SK-N-SH (cell line): ENCODE measurements at regions not wholly inside any gene's neighbourhood (a gene's known extent, or its start where the extent isn't known, plus 50 kb on each side); places are given as distances from the start of the nearest gene placed in this dataset.

ENCODE experiments used
- CTCF ChIA-PET: fragments of 300-600, 350-600 bp; formaldehyde crosslinking; extraction: SDS; loops from one replicate; lab custom pipeline; 2021; lab: Yijun Ruan, JAX
- POLR2A ChIA-PET: fragments of 350-600 bp; sonication (Branson Sonifier 250); formaldehyde crosslinking; extraction: SDS; loops from one replicate; lab custom pipeline; 2020; ENCODE audit warnings: antibody characterized with exemption, inconsistent platforms; lab: Yijun Ruan, JAX
- DNase-seq: peaks from one replicate; pipeline ENCODE4 v3.0.0; 2012
- H2AFZ ChIP-seq: fragments of 200-600 bp; sonication (generic); 2 replicates; pipeline ENCODE4 v1.8.1; 2016; ENCODE audit warnings: antibody characterized with exemption, mild to moderate bottlenecking, low read depth
- H3F3A ChIP-seq: fragments of 200-600 bp; sonication (generic); replicated peaks from 2 replicates; pipeline ENCODE3; 2016; ENCODE audit warnings: antibody characterized with exemption, mild to moderate bottlenecking; ENCODE audit not compliant: insufficient read depth
- H3K27ac ChIP-seq, 2 experiments: fragments of 200-500 bp in 1 of 2; fragments of 200-600 bp in 1 of 2; sonication (Bioruptor generic) in 1 of 2; sonication (generic), shearing (Covaris generic) in 1 of 2; 2 replicates each; pipeline versions ENCODE4 v1.5.1 to v1.6.1; 2014 to 2016; ENCODE audit warnings: low read depth in 2 of 2, inconsistent platforms in 1 of 2, low read length in 1 of 2, mild to moderate bottlenecking in 1 of 2, mixed read lengths in 1 of 2
- H3K27me3 ChIP-seq: fragments of 200-600 bp; sonication (generic), shearing (Covaris generic); 2 replicates; pipeline ENCODE4 v1.6.1; 2016; ENCODE audit warnings: mixed run types; ENCODE audit not compliant: insufficient read depth
- H3K36me3 ChIP-seq, 2 experiments: fragments of 200-500 bp in 1 of 2; fragments of 200-600 bp in 1 of 2; sonication (Bioruptor generic) in 1 of 2; sonication (generic) in 1 of 2; replicated peaks in 1 of 2; 2 replicates each; pipeline versions ENCODE3 to v1.5.1; 2014 to 2016; ENCODE audit warnings: low read length in 1 of 2, mild to moderate bottlenecking in 1 of 2; ENCODE audit not compliant: insufficient read depth in 2 of 2, control insufficient read depth in 1 of 2
- H3K4me1 ChIP-seq, 2 experiments: fragments of 200-500 bp in 1 of 2; fragments of 200-600 bp in 1 of 2; sonication (Bioruptor generic) in 1 of 2; sonication (generic), shearing (Covaris generic) in 1 of 2; 2 replicates each; pipeline versions ENCODE4 v1.5.1 to v1.6.1; 2014 to 2016; ENCODE audit warnings: low read depth in 1 of 2, low read length in 1 of 2, mixed run types in 1 of 2; ENCODE audit not compliant: insufficient read depth in 2 of 2, control insufficient read depth in 1 of 2
- H3K4me2 ChIP-seq: fragments of 200-600 bp; sonication (generic), shearing (Covaris generic); 2 replicates; pipeline ENCODE4 v1.6.1; 2017; ENCODE audit warnings: mixed run types
- H3K4me3 ChIP-seq, 2 experiments: fragments of 200-500 bp in 1 of 2; fragments of 200-600 bp in 1 of 2; sonication (Bioruptor generic) in 1 of 2; sonication (generic), shearing (Covaris generic) in 1 of 2; 2 replicates each; pipeline versions ENCODE4 v1.5.1 to v1.8.1; 2014 to 2016; ENCODE audit warnings: low read depth in 2 of 2, inconsistent platforms in 1 of 2, low read length in 1 of 2, mild to moderate bottlenecking in 1 of 2, mixed read lengths in 1 of 2, moderate library complexity in 1 of 2
- H3K79me2 ChIP-seq: fragments of 200-600 bp; sonication (generic); 2 replicates; pipeline ENCODE4 v1.8.1; 2017; ENCODE audit warnings: mild to moderate bottlenecking; ENCODE audit not compliant: insufficient read depth
- H3K9ac ChIP-seq: fragments of 200-600 bp; sonication (generic); 2 replicates; pipeline ENCODE4 v1.6.1; 2017; ENCODE audit warnings: mixed run types
- H3K9me2 ChIP-seq: fragments of 200-600 bp; sonication (generic); 2 replicates; pipeline ENCODE4 v1.6.1; 2017; ENCODE audit warnings: mixed run types
- H3K9me3 ChIP-seq: fragments of 200-600 bp; sonication (generic); 2 replicates; pipeline ENCODE4 v1.6.1; 2017; ENCODE audit warnings: mixed run types, mild to moderate bottlenecking, moderate library complexity
- H4K20me1 ChIP-seq: fragments of 200-600 bp; sonication (generic); 2 replicates; pipeline ENCODE4 v1.6.1; 2017; ENCODE audit warnings: mild to moderate bottlenecking, mixed run types; ENCODE audit not compliant: insufficient read depth
- CTCF ChIP-seq: fragments of 200-600 bp; sonication (generic); IDR thresholded peaks from 2 replicates; pipeline ENCODE4 v1.6.1; 2017; ENCODE audit warnings: antibody characterized with exemption, mild to moderate bottlenecking, moderate library complexity
- EP300 ChIP-seq, 2 experiments: IDR thresholded peaks; 2 replicates each; pipeline versions ENCODE4 v1.4.0 to v1.6.1; 2012; ENCODE audit warnings: borderline replicate concordance in 1 of 2, low read depth in 1 of 2, low read length in 1 of 2
- EZH2phosphoT487 ChIP-seq: fragments of 200-600 bp; sonication (generic); IDR thresholded peaks from 2 replicates; pipeline ENCODE4 v1.6.1; 2017; ENCODE audit warnings: low read depth, mixed run types, mild to moderate bottlenecking, antibody characterized with exemption, moderate library complexity, borderline replicate concordance
- FOXJ3 ChIP-seq: sonication (generic); formaldehyde crosslinking; IDR thresholded peaks from 2 replicates; pipeline ENCODE4 v1.5.1; 2020; ENCODE audit warnings: mild to moderate bottlenecking, missing genetic modification reagents
- GABPA ChIP-seq: IDR thresholded peaks from 2 replicates; pipeline ENCODE4 v1.4.0; 2012; ENCODE audit warnings: low read depth, mild to moderate bottlenecking
- JUND ChIP-seq: IDR thresholded peaks from 2 replicates; pipeline ENCODE4 v1.4.0; 2012
- MXI1 ChIP-seq: IDR thresholded peaks from 2 replicates; pipeline ENCODE4 v1.6.1; 2012; ENCODE audit warnings: mild to moderate bottlenecking, low read depth, low read length, improper control_type of control experiment
- NFIC ChIP-seq: IDR thresholded peaks from 2 replicates; pipeline ENCODE4 v1.4.0; 2012; ENCODE audit warnings: borderline replicate concordance
- POLR2AphosphoS5 ChIP-seq: IDR thresholded peaks from 2 replicates; pipeline ENCODE4 v1.6.1; 2012; ENCODE audit warnings: low read depth, low read length
- RXRA ChIP-seq: IDR thresholded peaks from 2 replicates; pipeline ENCODE4 v1.4.0; 2012; ENCODE audit warnings: low read depth, mild to moderate bottlenecking, borderline replicate concordance
- SIN3A ChIP-seq: IDR thresholded peaks from 2 replicates; pipeline ENCODE4 v1.6.1; 2012; ENCODE audit warnings: low read depth, mild to moderate bottlenecking, low read length, moderate library complexity, borderline replicate concordance
- USF1 ChIP-seq: IDR thresholded peaks from 2 replicates; pipeline ENCODE4 v1.4.0; 2012; ENCODE audit warnings: low read depth, borderline replicate concordance
- USF2 ChIP-seq: fragments of 150-350 bp; IDR thresholded peaks from 2 replicates; pipeline ENCODE4 v1.6.1; 2017; ENCODE audit warnings: antibody characterized with exemption, low read length, low read depth, borderline replicate concordance
- WGBS: methylation state at CpG from one replicate; pipeline ENCODE4 v1.1.6; 2017; ENCODE audit warnings: low lambda C conversion rate; 5-methylcytosine and 5-hydroxymethylcytosine counted together

GRCh38 chr1:99570486-99571089, 75.3 kb upstream of the PALMD start:
- H3K79me2 ChIP-seq = no peaks in the 10 kb centered on the region
- H3K9me3 ChIP-seq = no peaks in the 10 kb centered on the region
- no peak overlapping the region for H3K4me3 ChIP-seq
- H3K27ac ChIP-seq = no peak overlapping the region
- no peak for TF ChIP-seq FOXJ3
- H3K9me2 ChIP-seq = no peaks in the 10 kb centered on the region
- H4K20me1 ChIP-seq = no peaks in the 10 kb centered on the region
- WGBS = 82% methylated on average over 6 of the region's 6 CpGs
- ChIA-PET POLR2A (no interaction called here), CTCF (no interaction called here)
- H2AFZ ChIP-seq = no peak overlapping the region
- no peaks in the 10 kb centered on the region; a peak in 1 of 4 replicates for H3K4me1 ChIP-seq
- no peak overlapping the region for H3K9ac ChIP-seq
- no peaks in the 10 kb centered on the region for H3K36me3 ChIP-seq
- no peak overlapping the region for H3K4me2 ChIP-seq
- DNase-seq = no peak
- H3K27me3 ChIP-seq = no peaks in the 10 kb centered on the region
- H3F3A ChIP-seq = peaks cover 3% of the 10 kb centered on the region

GRCh38 chr1:99571092-99571734, 74.7 kb upstream of the PALMD start:
- Histone ChIP-seq H3K9ac (no peak overlapping the region), H3K27ac (no peak overlapping the region)
- POLR2A ChIA-PET = no interaction called here

GRCh38 chr1:99573431-99574217, 72.3 kb upstream of the PALMD start:
- H3K4me1 ChIP-seq = peaks cover 0 to 3% of the 10 kb centered on the region in 2 experiments; a peak in 1 of 4 replicates
- no peaks in the 10 kb centered on the region for H3K9me2 ChIP-seq
- POLR2A ChIA-PET = no interaction called here
- H3K79me2 ChIP-seq = no peaks in the 10 kb centered on the region
- no peak overlapping the region for H3K9ac ChIP-seq
- H4K20me1 ChIP-seq = no peaks in the 10 kb centered on the region
- H3K36me3 ChIP-seq = no peaks in the 10 kb centered on the region
- WGBS = 82% methylated on average over 3 of the region's 3 CpGs
- H2AFZ ChIP-seq = no peak overlapping the region
- H3K9me3 ChIP-seq = no peaks in the 10 kb centered on the region
- no peaks in the 10 kb centered on the region for H3K27me3 ChIP-seq
- no peaks in the 10 kb centered on the region for H3F3A ChIP-seq
- CTCF ChIA-PET = no interaction called here
- DNase-seq = no peak
- H3K4me3 ChIP-seq = no peak overlapping the region
- no peak overlapping the region for H3K4me2 ChIP-seq
- no peak overlapping the region for H3K27ac ChIP-seq
- TF ChIP-seq NFIC (no peak), MXI1 (no peak), GABPA (no peak), USF2 (no peak), USF1 (no peak), POLR2AphosphoS5 (no peak), EZH2phosphoT487 (no peak), EP300 (IDR thresholded peaks at IDR 0.05; ENCODE audit: borderline replicate concordance in 1 of 2, low read depth in 1 of 2, low read length in 1 of 2) (no peak), FOXJ3 (no peak), JUND (no peak), CTCF (no peak)

More at GRCh38 chr1:99571092-99571734, 74.7 kb upstream of the PALMD start:
- H3K79me2 ChIP-seq = no peaks in the 10 kb centered on the region
- H3K4me2 ChIP-seq = no peak overlapping the region
- H3K27me3 ChIP-seq = no peaks in the 10 kb centered on the region
- TF ChIP-seq FOXJ3 = no peak
- no peak for TF ChIP-seq RXRA
- TF ChIP-seq USF2 = no peak
- no peak for TF ChIP-seq EZH2phosphoT487
- no peak for TF ChIP-seq SIN3A
- H4K20me1 ChIP-seq = no peaks in the 10 kb centered on the region
- H3F3A ChIP-seq = no peaks in the 10 kb centered on the region
- no peaks in the 10 kb centered on the region; a peak in 1 of 4 replicates for H3K4me1 ChIP-seq
- no peaks in the 10 kb centered on the region for H3K36me3 ChIP-seq
- H3K4me3 ChIP-seq = no peak overlapping the region
- no peak overlapping the region for H2AFZ ChIP-seq
- no peak for DNase-seq
- H3K9me3 ChIP-seq = no peaks in the 10 kb centered on the region
- 67% methylated on average over 6 of the region's 6 CpGs for WGBS
- no peaks in the 10 kb centered on the region for H3K9me2 ChIP-seq
- CTCF ChIA-PET = no interaction called here
